IPS-18a (cell line): ENCODE measurements at regions not wholly inside any gene's neighbourhood (a gene's known extent, or its start where the extent isn't known, plus 50 kb on each side); places are given as distances from the start of the nearest gene placed in this dataset.
"Not testable (repeated sequence)": the region's sequence is repeated elsewhere in the genome, so short reads cannot be mapped to it uniquely, and the experiment has no call there.

Experiments
- H3K27ac ChIP-seq: one replicate; pipeline ENCODE4 v1.5.1; 2013; ENCODE audit warnings: low read length
- H3K27me3 ChIP-seq: one replicate; pipeline ENCODE4 v1.6.1; 2013; ENCODE audit warnings: mild to moderate bottlenecking, low read length; ENCODE audit not compliant: control insufficient read depth, insufficient read depth
- H3K36me3 ChIP-seq: one replicate; pipeline ENCODE4 v1.6.1; 2013; ENCODE audit warnings: low read depth, low read length; ENCODE audit not compliant: control insufficient read depth
- H3K4me1 ChIP-seq: one replicate; pipeline ENCODE4 v1.6.1; 2013; ENCODE audit warnings: low read depth, low read length; ENCODE audit not compliant: control insufficient read depth
- H3K4me3 ChIP-seq: one replicate; pipeline ENCODE4 v1.5.1; 2013; ENCODE audit warnings: low read length
- H3K9ac ChIP-seq: one replicate; pipeline ENCODE4 v1.6.1; 2013; ENCODE audit warnings: mild to moderate bottlenecking, low read length, moderate library complexity
- H3K9me3 ChIP-seq: one replicate; pipeline ENCODE4 v1.6.1; 2013; ENCODE audit warnings: low read depth, low read length; ENCODE audit not compliant: control insufficient read depth

- Histone ChIP-seq H3K27ac (no peak overlapping the region), H3K9me3 (no peaks in the 10 kb centered on the region), H3K27me3 (no peaks in the 10 kb centered on the region), H3K4me1 (no peaks in the 10 kb centered on the region), H3K36me3 (no peaks in the 10 kb centered on the region), H3K9ac (no peak overlapping the region), H3K4me3 (no peak overlapping the region)
Observed at GRCh38 chr15:81930582-81931369, 115.0 kb downstream of the MEX3B start.

GRCh38 chr15:81929557-81929956, 116.3 kb downstream of the MEX3B start:
- Histone ChIP-seq H3K4me3 (no peak overlapping the region), H3K27ac (no peak overlapping the region), H3K9me3 (no peaks in the 10 kb centered on the region), H3K9ac (no peak overlapping the region), H3K4me1 (no peaks in the 10 kb centered on the region), H3K27me3 (no peaks in the 10 kb centered on the region), H3K36me3 (no peaks in the 10 kb centered on the region)

GRCh38 chr15:81926981-81927380, 118.8 kb downstream of the MEX3B start:
- Histone ChIP-seq H3K4me3 (no peak overlapping the region), H3K27me3 (no peaks in the 10 kb centered on the region), H3K9me3 (no peaks in the 10 kb centered on the region), H3K9ac (no peak overlapping the region), H3K27ac (no peak overlapping the region), H3K36me3 (no peaks in the 10 kb centered on the region), H3K4me1 (no peaks in the 10 kb centered on the region)

- H3K27ac ChIP-seq, result no peak overlapping the region
- H3K9ac ChIP-seq, result no peak overlapping the region
- H3K27me3 ChIP-seq, result no peaks in the 10 kb centered on the region
- H3K4me1 ChIP-seq, result no peaks in the 10 kb centered on the region
- peaks cover 11% of the 10 kb centered on the region for H3K9me3 ChIP-seq
- H3K4me3 ChIP-seq, result no peak overlapping the region
- H3K36me3 ChIP-seq, result no peaks in the 10 kb centered on the region
Observed at GRCh38 chr15:81924729-81925128, 121.1 kb downstream of the MEX3B start.

- Histone ChIP-seq H3K4me1 (no peaks in the 10 kb centered on the region), H3K27me3 (no peaks in the 10 kb centered on the region), H3K4me3 (no peak overlapping the region), H3K9ac (no peak overlapping the region), H3K9me3 (peaks cover 16% of the 10 kb centered on the region), H3K36me3 (no peaks in the 10 kb centered on the region), H3K27ac (no peak overlapping the region)
Observed at GRCh38 chr15:81923561-81924350, 122.1 kb downstream of the MEX3B start.

- Histone ChIP-seq H3K9me3 (peaks cover 20% of the 10 kb centered on the region), H3K9ac (no peak overlapping the region), H3K4me1 (no peaks in the 10 kb centered on the region), H3K36me3 (no peaks in the 10 kb centered on the region), H3K27ac (no peak overlapping the region), H3K4me3 (no peak overlapping the region), H3K27me3 (no peaks in the 10 kb centered on the region)
Observed at GRCh38 chr15:81922143-81922542, 123.7 kb downstream of the MEX3B start.

GRCh38 chr15:81921163-81921562, 124.7 kb downstream of the MEX3B start:
- Histone ChIP-seq H3K9ac (no peak overlapping the region), H3K36me3 (no peaks in the 10 kb centered on the region)

GRCh38 chr15:81918767-81919166, 127.1 kb downstream of the MEX3B start:
- H3K9ac ChIP-seq, H3K4me3 ChIP-seq, H3K27ac ChIP-seq, H3K27me3 ChIP-seq, H3K36me3 ChIP-seq, H3K4me1 ChIP-seq: not testable (repeated sequence)
- H3K9me3 ChIP-seq, result peaks cover 20% of the 10 kb centered on the region

More at GRCh38 chr15:81921163-81921562, 124.7 kb downstream of the MEX3B start:
- H3K4me1 ChIP-seq, result no peaks in the 10 kb centered on the region
- no peak overlapping the region for H3K4me3 ChIP-seq
- no peak overlapping the region for H3K27ac ChIP-seq
- H3K27me3 ChIP-seq, result no peaks in the 10 kb centered on the region
- peaks cover 20% of the 10 kb centered on the region for H3K9me3 ChIP-seq

GRCh38 chr15:81916451-81916850, 129.4 kb downstream of the MEX3B start:
- no peaks in the 10 kb centered on the region for H3K36me3 ChIP-seq
- H3K27ac ChIP-seq, result no peak overlapping the region
- H3K4me3 ChIP-seq, result no peak overlapping the region
- H3K27me3 ChIP-seq, result no peaks in the 10 kb centered on the region
- H3K4me1 ChIP-seq, result no peaks in the 10 kb centered on the region
- H3K9ac ChIP-seq, result no peak overlapping the region
- H3K9me3 ChIP-seq, result peaks cover 20% of the 10 kb centered on the region

- Histone ChIP-seq H3K9ac (no peak overlapping the region), H3K36me3 (no peaks in the 10 kb centered on the region), H3K4me1 (no peaks in the 10 kb centered on the region), H3K27ac (no peak overlapping the region), H3K27me3 (no peaks in the 10 kb centered on the region), H3K9me3 (peaks cover 17% of the 10 kb centered on the region), H3K4me3 (no peak overlapping the region)
Observed at GRCh38 chr15:81915990-81916389, 129.8 kb downstream of the MEX3B start.

- H3K4me1 ChIP-seq, result peaks cover under 1% of the 10 kb centered on the region
Observed at GRCh38 chr15:81914734-81915256, 131.0 kb downstream of the MEX3B start.

More at GRCh38 chr15:81914734-81915256, 131.0 kb downstream of the MEX3B start:
- no peak overlapping the region for H3K27ac ChIP-seq
- H3K36me3 ChIP-seq, result no peaks in the 10 kb centered on the region
- no peak overlapping the region for H3K9ac ChIP-seq
- H3K27me3 ChIP-seq, result no peaks in the 10 kb centered on the region
- H3K4me3 ChIP-seq, result no peak overlapping the region
- H3K9me3 ChIP-seq, result peaks cover 10% of the 10 kb centered on the region
